ENCODE measurements at regions not wholly inside any gene's neighbourhood (a gene's known extent, or its start where the extent isn't known, plus 50 kb on each side); places are given as distances from the start of the nearest gene placed in this dataset.

- H3K27me3 Mint-ChIP-seq, result peaks cover 2% of the 10 kb centered on the region
- no peak for TF ChIP-seq CTCF (IDR thresholded peaks at IDR 0.05)
- no peaks in the 10 kb centered on the region for H3K9me3 Mint-ChIP-seq
- H3K27ac Mint-ChIP-seq, result no peak overlapping the region
- H3K4me3 Mint-ChIP-seq, result no peak overlapping the region
- no peaks in the 10 kb centered on the region for H3K36me3 Mint-ChIP-seq (ENCODE audit: low read depth)
- ATAC-seq (no peak), DNase-seq (no peak)
- intact Hi-C loops (cut with micrococcal nuclease), result no loop called here
- ChIA-PET CTCF (interaction anchor here (0.5 kb wide), 1 partner anchor 569 kb away, joined by 3 read pairs; no protein-coding TSS in a partner anchor), POLR2A (no interaction called here)
- H3K4me1 Mint-ChIP-seq (ENCODE audit: low read depth), result no peaks in the 10 kb centered on the region
These were observed 188.4 kb downstream of the AHR start for GRCh38 chr7:17486835-17487234.

- ChIA-PET CTCF (interaction anchor here (0.5 kb wide), 1 partner anchor 569 kb away, joined by 3 read pairs; no protein-coding TSS in a partner anchor), POLR2A (no interaction called here)
- Mint-ChIP-seq H3K9me3 (no peaks in the 10 kb centered on the region), H3K4me1 (ENCODE audit: low read depth) (no peaks in the 10 kb centered on the region), H3K4me3 (no peak overlapping the region), H3K36me3 (ENCODE audit: low read depth) (no peaks in the 10 kb centered on the region), H3K27me3 (peaks cover 2% of the 10 kb centered on the region), H3K27ac (no peak overlapping the region)
- ATAC-seq (no peak), DNase-seq (no peak)
- intact Hi-C loops (cut with micrococcal nuclease), result no loop called here
- no peak for TF ChIP-seq CTCF (IDR thresholded peaks at IDR 0.05)
These were observed 188.9 kb downstream of the AHR start for GRCh38 chr7:17487343-17487742.

GRCh38 chr7:17488829-17489228 is 190.4 kb downstream of the AHR start:
- ATAC-seq (no peak), DNase-seq (no peak)
- Mint-ChIP-seq H3K4me1 (ENCODE audit: low read depth) (no peaks in the 10 kb centered on the region), H3K27me3 (peaks cover 2% of the 10 kb centered on the region), H3K27ac (no peak overlapping the region), H3K36me3 (ENCODE audit: low read depth) (no peaks in the 10 kb centered on the region), H3K4me3 (no peak overlapping the region), H3K9me3 (no peaks in the 10 kb centered on the region)
- ChIA-PET POLR2A (no interaction called here), CTCF (no interaction called here)
- intact Hi-C loops (cut with micrococcal nuclease), result no loop called here
- TF ChIP-seq CTCF (IDR thresholded peaks at IDR 0.05), result no peak

- H3K36me3 Mint-ChIP-seq (ENCODE audit: low read depth), result no peaks in the 10 kb centered on the region
- CTCF ChIA-PET, result no interaction called here
- POLR2A ChIA-PET, result no interaction called here
- H3K27me3 Mint-ChIP-seq, result peaks cover 2% of the 10 kb centered on the region
- no peaks in the 10 kb centered on the region for H3K4me1 Mint-ChIP-seq (ENCODE audit: low read depth)
- TF ChIP-seq CTCF (IDR thresholded peaks at IDR 0.05), result no peak
- DNase-seq (no peak), ATAC-seq (no peak)
- no peak overlapping the region for H3K27ac Mint-ChIP-seq
- intact Hi-C loops (cut with micrococcal nuclease), result no loop called here
- no peaks in the 10 kb centered on the region for H3K9me3 Mint-ChIP-seq
- H3K4me3 Mint-ChIP-seq, result no peak overlapping the region
These were observed 191.5 kb downstream of the AHR start for GRCh38 chr7:17489961-17490360.

- ATAC-seq, result no peak
- Mint-ChIP-seq H3K36me3 (ENCODE audit: low read depth) (no peaks in the 10 kb centered on the region), H3K9me3 (no peaks in the 10 kb centered on the region), H3K4me1 (ENCODE audit: low read depth) (no peaks in the 10 kb centered on the region), H3K27ac (no peak overlapping the region), H3K27me3 (peaks cover 2% of the 10 kb centered on the region), H3K4me3 (no peak overlapping the region)
- TF ChIP-seq CTCF (IDR thresholded peaks at IDR 0.05), result no peak
- no peak for DNase-seq
- POLR2A ChIA-PET, result no interaction called here
- CTCF ChIA-PET, result no interaction called here
- intact Hi-C loops (cut with micrococcal nuclease), result no loop called here
These were observed 192.4 kb downstream of the AHR start for GRCh38 chr7:17490825-17491224.
